Spleen (tissue), 11 donors: ENCODE measurements at regions not wholly inside any gene's neighbourhood (a gene's known extent, or its start where the extent isn't known, plus 50 kb on each side); places are given as distances from the start of the nearest gene placed in this dataset.

ENCODE experiments used
- DNase-seq: peaks from one replicate; pipeline ENCODE4 v3.0.0-alpha.2; 2020
- H3K27ac ChIP-seq, 8 donors: fragments of 200-600 bp; sonication (generic) in 7 of 8; 1 replicate in 4 of 8; 2 replicates in 4 of 8; pipeline versions ENCODE4 v1.5.0 to v1.8.0; 2016 to 2021; ENCODE audit warnings: inconsistent platforms in 4 of 8, mild to moderate bottlenecking in 4 of 8, moderate library complexity in 1 of 8
- H3K27me3 ChIP-seq, 7 donors: fragments of 200-600 bp; sonication (generic) in 6 of 7; replicated peaks in 1 of 7; 1 replicate in 4 of 7; 2 replicates in 3 of 7; pipeline versions ENCODE4 v1.5.0 to v1.8.0; 2016 to 2021; ENCODE audit warnings: inconsistent platforms in 3 of 7, mild to moderate bottlenecking in 1 of 7
- H3K36me3 ChIP-seq, 6 donors: fragments of 200-600 bp; sonication (generic) in 5 of 6; 1 replicate in 4 of 6; 2 replicates in 2 of 6; pipeline versions ENCODE4 v1.5.0 to v1.8.0; 2016 to 2021; ENCODE audit warnings: inconsistent platforms in 2 of 6
- H3K4me1 ChIP-seq, 6 donors: fragments of 200-600 bp; sonication (generic) in 5 of 6; 1 replicate in 3 of 6; 2 replicates in 3 of 6; pipeline versions ENCODE4 v1.5.0 to v1.8.0; 2016 to 2021; ENCODE audit warnings: inconsistent platforms in 3 of 6
- H3K4me3 ChIP-seq, 8 donors: fragments of 200-600 bp; sonication (generic) in 7 of 8; 1 replicate in 4 of 8; 2 replicates in 4 of 8; pipeline versions ENCODE4 v1.5.0 to v1.8.0; 2016 to 2021; ENCODE audit warnings: inconsistent platforms in 4 of 8, mild to moderate bottlenecking in 4 of 8, moderate library complexity in 2 of 8
- H3K9me3 ChIP-seq, 8 donors: fragments of 200-600 bp; sonication (generic) in 7 of 8; 1 replicate in 4 of 8; 2 replicates in 4 of 8; pipeline versions ENCODE4 v1.5.0 to v1.8.0; 2016 to 2021; ENCODE audit warnings: inconsistent platforms in 4 of 8
- CTCF ChIP-seq, 11 experiments: fragments of 200-600 bp in 7 of 11; fragments of 450-650 bp in 4 of 11; sonication (generic) in 4 of 11; IDR thresholded peaks in 8 of 11; conservative IDR thresholded peaks in 3 of 11; 1 replicate in 7 of 11; 2 replicates in 4 of 11; pipeline versions ENCODE4 v1.4.0 to v1.8.0; 2016 to 2021; ENCODE audit warnings: antibody characterized with exemption in 11 of 11, inconsistent platforms in 4 of 11, mild to moderate bottlenecking in 1 of 11
- POLR2A ChIP-seq, 3 donors: fragments of 450-650 bp; IDR thresholded peaks; one replicate each; pipeline ENCODE4 v1.5.1; 2017; ENCODE audit warnings: antibody characterized with exemption in 3 of 3, mild to moderate bottlenecking in 1 of 3
- POLR2AphosphoS5 ChIP-seq, 3 donors: sonication (generic); formaldehyde crosslinking; IDR thresholded peaks; one replicate each; pipeline ENCODE4 v1.5.1; 2017; ENCODE audit warnings: antibody characterized with exemption in 3 of 3
- WGBS, 5 donors: extraction: QIAGEN DNeasy Blood & Tissue Kit in 3 of 5; methylation state at CpG; one replicate each; pipeline versions ENCODE4 v1.1.5 to v1.1.7; 2013 to 2018; 5-methylcytosine and 5-hydroxymethylcytosine counted together
- intact Hi-C: fragments of 100-400 bp; cut with DNase I; formaldehyde crosslinking; loops from one replicate; pipeline ENCODE4 v1.15.0; 2023; ENCODE audit warnings: low total_unique reads
- donor health status: healthy with polysubstance abuse.
- donor health status: DM: no; HTN: no; CAD: no; lungs with moderate emphysema.
- donor health status: DM: no; HTN: no; CAD: no.
- donor health status: Bipolar disorder and iron deficiency.
- donor health status: healthy.
- donor health status: DM: no; HTN: no; CAD: no.
- donor health status: DM: yes; HTN: yes; CAD: no.

- peaks cover 0 to 31% (median 0%) of the 10 kb centered on the region in 7 donors for H3K27me3 ChIP-seq
- intact Hi-C loops: no loop called here
- 76 to 100% (median 87%) methylated on average over 1 to 5 of the region's 5 CpGs for WGBS, 5 donors
- H3K4me1 ChIP-seq: no peaks in the 10 kb centered on the region
- DNase-seq: no peak
- H3K27ac ChIP-seq: no peak overlapping the region
- H3K36me3 ChIP-seq: no peaks in the 10 kb centered on the region
- TF ChIP-seq POLR2AphosphoS5 (IDR thresholded peaks at IDR 0.05) (no peak), CTCF (IDR thresholded peaks at IDR 0.05 in 8 of 11, conservative IDR thresholded peaks at IDR 0.05 in 3 of 11) (no peak), POLR2A (IDR thresholded peaks at IDR 0.05) (no peak)
- peaks cover 0 to 2% (median 0%) of the 10 kb centered on the region in 8 donors for H3K9me3 ChIP-seq
- H3K4me3 ChIP-seq: no peak overlapping the region
These were observed 196.9 kb upstream of the RAB6C start for GRCh38 chr2:129782633-129782990.

- Histone ChIP-seq H3K27ac (no peak overlapping the region), H3K27me3 (peaks cover 0 to 22% (median 0%) of the 10 kb centered on the region in 7 donors), H3K4me1 (no peaks in the 10 kb centered on the region), H3K4me3 (no peak overlapping the region), H3K36me3 (no peaks in the 10 kb centered on the region), H3K9me3 (peaks cover 0 to 6% (median 0%) of the 10 kb centered on the region in 8 donors)
- intact Hi-C loops: no loop called here
- 90 to 95% (median 94%) methylated on average over 6 of the region's 6 CpGs for WGBS, 5 donors
- no peak for DNase-seq
- no peak for TF ChIP-seq POLR2A (IDR thresholded peaks at IDR 0.05)
- no peak for TF ChIP-seq POLR2AphosphoS5 (IDR thresholded peaks at IDR 0.05)
- no peak for TF ChIP-seq CTCF (IDR thresholded peaks at IDR 0.05 in 8 of 11, conservative IDR thresholded peaks at IDR 0.05 in 3 of 11)
These were observed 195.0 kb upstream of the RAB6C start for GRCh38 chr2:129784486-129784885.

GRCh38 chr2:129791712-129792111 lies 187.8 kb upstream of the RAB6C start:
- H3K36me3 ChIP-seq: no peaks in the 10 kb centered on the region
- no peaks in the 10 kb centered on the region for H3K4me1 ChIP-seq
- no peak for TF ChIP-seq POLR2AphosphoS5 (IDR thresholded peaks at IDR 0.05)
- no peak for TF ChIP-seq CTCF (IDR thresholded peaks at IDR 0.05 in 8 of 11, conservative IDR thresholded peaks at IDR 0.05 in 3 of 11)
- TF ChIP-seq POLR2A (IDR thresholded peaks at IDR 0.05): no peak
- peaks cover 0 to 10% (median 0%) of the 10 kb centered on the region in 7 donors for H3K27me3 ChIP-seq
- WGBS, 5 donors: 84 to 91% (median 90%) methylated on average over 12 of the region's 12 CpGs
- peaks cover 0 to 6% (median 1%) of the 10 kb centered on the region in 8 donors for H3K9me3 ChIP-seq
- intact Hi-C loops: no loop called here
- no peak overlapping the region for H3K4me3 ChIP-seq
- no peak for DNase-seq
- no peak overlapping the region for H3K27ac ChIP-seq

- no peaks in the 10 kb centered on the region for H3K36me3 ChIP-seq
- no peaks in the 10 kb centered on the region for H3K4me1 ChIP-seq
- H3K27me3 ChIP-seq: peaks cover 0 to 10% (median 0%) of the 10 kb centered on the region in 7 donors
- no peak overlapping the region for H3K27ac ChIP-seq
- no peak overlapping the region for H3K4me3 ChIP-seq
- peaks cover 0 to 4% (median 0%) of the 10 kb centered on the region in 8 donors for H3K9me3 ChIP-seq
- no peak for DNase-seq
- TF ChIP-seq POLR2AphosphoS5 (IDR thresholded peaks at IDR 0.05) (no peak), CTCF (IDR thresholded peaks at IDR 0.05 in 8 of 11, conservative IDR thresholded peaks at IDR 0.05 in 3 of 11) (no peak), POLR2A (IDR thresholded peaks at IDR 0.05) (no peak)
- intact Hi-C loops: no loop called here
- WGBS, 5 donors: 74 to 87% (median 78%) methylated on average over 5 of the region's 5 CpGs
These were observed 186.0 kb upstream of the RAB6C start for GRCh38 chr2:129793431-129793902.
